Ovary (tissue), 7 donors: ENCODE measurements at regions not wholly inside any gene's neighbourhood (a gene's known extent, or its start where the extent isn't known, plus 50 kb on each side); places are given as distances from the start of the nearest gene placed in this dataset.

Source experiments
- DNase-seq, 5 donors: peaks; one replicate each; pipeline ENCODE4 v3.0.0-alpha.2; 2019 to 2020
- H3K27ac ChIP-seq, 2 donors: fragments of 200-600 bp; one replicate each; pipeline versions ENCODE4 v1.5.1 to v1.8.0; 2019 to 2022
- H3K27me3 ChIP-seq: fragments of 200-600 bp; one replicate; pipeline ENCODE4 v1.8.0; 2022
- H3K36me3 ChIP-seq: fragments of 200-600 bp; sonication (generic); one replicate; pipeline ENCODE4 v1.5.1; 2019
- H3K4me1 ChIP-seq: one replicate; pipeline ENCODE4 v1.8.1; 2013; ENCODE audit warnings: mild to moderate bottlenecking, moderate library complexity; ENCODE audit not compliant: insufficient read depth
- H3K4me3 ChIP-seq: fragments of 200-600 bp; sonication (generic); one replicate; pipeline ENCODE4 v1.5.1; 2017
- H3K9me3 ChIP-seq, 2 donors: fragments of 200-600 bp in 1 of 2; sonication (generic) in 1 of 2; one replicate each; pipeline versions ENCODE4 v1.5.1 to v1.8.1; 2013 to 2019; ENCODE audit warnings: mild to moderate bottlenecking in 1 of 2, moderate library complexity in 1 of 2
- CTCF ChIP-seq, 3 donors: fragments of 450-650 bp in 2 of 3; fragments of 200-600 bp in 1 of 3; IDR thresholded peaks; one replicate each; pipeline versions ENCODE4 v1.5.1 to v1.8.0; 2016 to 2022; ENCODE audit warnings: antibody characterized with exemption in 3 of 3, mild to moderate bottlenecking in 1 of 3
- EP300 ChIP-seq: sonication (generic); formaldehyde crosslinking; IDR thresholded peaks from one replicate; pipeline ENCODE4 v1.6.1; 2017; ENCODE audit warnings: antibody characterized with exemption
- POLR2A ChIP-seq: fragments of 450-650 bp; IDR thresholded peaks from one replicate; pipeline ENCODE4 v1.6.1; 2017; ENCODE audit warnings: antibody characterized with exemption, mild to moderate bottlenecking, moderate library complexity
- WGBS, 3 donors: extraction: QIAGEN DNeasy Blood & Tissue Kit in 1 of 3; methylation state at CpG; one replicate each; pipeline versions ENCODE4 v1.1.5 to v1.1.7; 2013 to 2017; 5-methylcytosine and 5-hydroxymethylcytosine counted together
- intact Hi-C, 4 donors: fragments of 100-400 bp; cut with DNase I; formaldehyde crosslinking; loops; one replicate each; pipeline versions ENCODE4 v1.11.0 to v1.15.1; 2022 to 2023
- donor health status: DM: no; HTN: no; CAD: no; lungs with moderate emphysema.
- donor health status: DM: no; HTN: no; CAD: no.
- donor health status: Bipolar disorder and iron deficiency.
- donor health status: DM: no; HTN: no; CAD: no.
- donor health status: DM: yes; HTN: yes; CAD: no.

GRCh38 chrX:16433021-16433420, 216.9 kb upstream of the S100G start:
- no peak overlapping the region for H3K27ac ChIP-seq

DNA sequence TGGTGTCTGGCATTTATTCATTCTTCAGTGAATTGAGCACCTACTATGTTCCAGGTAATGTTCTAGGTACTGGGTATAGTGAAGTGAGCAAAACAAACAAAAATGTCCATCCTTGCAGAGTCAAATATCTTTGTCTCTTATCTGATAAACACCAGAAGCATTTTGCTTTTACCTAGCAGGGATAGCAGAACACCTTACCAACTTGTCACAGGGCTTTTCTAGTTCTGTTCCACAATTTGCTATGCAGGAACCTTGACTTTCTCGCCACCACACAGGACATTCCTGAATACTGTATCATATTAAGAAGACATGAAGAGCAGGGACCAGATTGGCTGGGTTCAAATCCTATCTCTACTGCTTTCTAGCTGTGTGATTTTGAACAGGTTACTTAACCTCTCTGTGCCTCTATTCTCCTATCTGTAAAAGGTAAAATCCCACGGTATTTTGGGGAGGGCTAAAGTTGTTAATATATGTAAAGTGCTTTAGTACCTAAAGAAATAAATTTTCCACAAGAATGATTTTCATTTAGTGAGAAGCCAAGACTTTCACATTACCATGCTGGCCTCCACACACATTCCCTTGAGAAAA, 214.5 kb upstream of the S100G start:
- 73 to 82% (median 79%) methylated on average over 2 of the region's 2 CpGs for WGBS, 3 donors

More at GRCh38 chrX:16433021-16433420, 216.9 kb upstream of the S100G start:
- H3K4me1 ChIP-seq = no peaks in the 10 kb centered on the region
- no peaks in the 10 kb centered on the region for H3K36me3 ChIP-seq
- no peaks in the 10 kb centered on the region for H3K27me3 ChIP-seq
- intact Hi-C loops = no loop called here
- DNase-seq = no peak
- no peaks in the 10 kb centered on the region for H3K9me3 ChIP-seq
- 60 to 73% (median 66%) methylated on average over 3 of the region's 3 CpGs for WGBS, 3 donors
- H3K4me3 ChIP-seq = no peak overlapping the region
- TF ChIP-seq POLR2A (no peak), EP300 (no peak), CTCF (IDR thresholded peaks at IDR 0.05) (no peak)

DNA sequence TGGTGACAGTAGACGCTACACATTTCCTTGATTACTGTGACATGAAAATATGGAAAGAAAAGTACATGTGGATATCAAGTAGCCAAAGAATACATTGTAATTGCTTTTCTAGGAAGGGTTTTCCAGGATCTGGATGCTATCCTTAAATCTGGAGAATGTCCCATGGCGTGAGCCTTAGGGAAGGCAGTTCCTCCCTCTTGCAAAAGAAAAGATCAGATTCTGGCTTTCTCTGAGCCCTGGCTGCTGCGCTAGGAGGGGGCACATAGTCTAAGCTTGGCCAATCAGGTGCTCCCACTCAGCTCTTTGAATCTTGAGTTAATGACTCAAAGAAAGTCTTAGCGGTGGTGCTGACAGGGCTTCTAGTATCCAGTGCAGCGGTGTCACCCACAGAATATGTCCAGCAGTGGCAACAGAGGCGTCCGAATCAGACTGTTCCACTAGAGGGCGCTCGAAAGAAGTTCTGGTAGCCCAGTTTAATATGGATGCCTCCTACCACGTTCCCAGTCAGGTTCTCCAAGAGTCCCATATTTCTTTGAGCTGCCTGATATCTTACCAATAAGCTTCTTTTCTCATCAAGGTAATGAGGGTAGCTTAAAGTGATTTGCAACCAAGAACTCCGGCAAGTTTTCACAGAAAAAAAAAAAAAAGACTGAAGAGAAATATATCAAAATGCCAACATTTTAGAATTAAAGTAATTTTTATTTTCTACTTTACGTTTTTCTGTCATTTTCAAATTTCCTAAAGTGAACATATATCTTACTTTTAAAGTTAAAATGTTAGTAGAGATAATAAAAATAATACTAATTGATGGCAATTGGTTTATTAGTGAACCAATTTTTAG, 213.4 kb upstream of the S100G start:
- H3K4me3 ChIP-seq = no peak overlapping the region
- no peaks in the 10 kb centered on the region for H3K4me1 ChIP-seq
- WGBS, 3 donors = 29 to 31% (median 30%) methylated on average over 12 of the region's 12 CpGs
- H3K27ac ChIP-seq = no peak overlapping the region
- no peaks in the 10 kb centered on the region for H3K36me3 ChIP-seq
- no peak for TF ChIP-seq POLR2A
- no peak for TF ChIP-seq CTCF (IDR thresholded peaks at IDR 0.05)
- no peak for TF ChIP-seq EP300
- intact Hi-C loops = no loop called here
- peak; percentile 12 to 44 (median 32) for DNase-seq
- H3K9me3 ChIP-seq = no peaks in the 10 kb centered on the region
- H3K27me3 ChIP-seq = no peaks in the 10 kb centered on the region

More for the DNA sequence above, 214.5 kb upstream of the S100G start:
- no peak overlapping the region for H3K27ac ChIP-seq
- no peak for DNase-seq
- no peaks in the 10 kb centered on the region for H3K4me1 ChIP-seq
- TF ChIP-seq CTCF (IDR thresholded peaks at IDR 0.05) (no peak), EP300 (no peak), POLR2A (no peak)
- no peak overlapping the region for H3K4me3 ChIP-seq
- H3K9me3 ChIP-seq = no peaks in the 10 kb centered on the region
- H3K36me3 ChIP-seq = no peaks in the 10 kb centered on the region
- H3K27me3 ChIP-seq = no peaks in the 10 kb centered on the region
- intact Hi-C loops = no loop called here

DNA sequence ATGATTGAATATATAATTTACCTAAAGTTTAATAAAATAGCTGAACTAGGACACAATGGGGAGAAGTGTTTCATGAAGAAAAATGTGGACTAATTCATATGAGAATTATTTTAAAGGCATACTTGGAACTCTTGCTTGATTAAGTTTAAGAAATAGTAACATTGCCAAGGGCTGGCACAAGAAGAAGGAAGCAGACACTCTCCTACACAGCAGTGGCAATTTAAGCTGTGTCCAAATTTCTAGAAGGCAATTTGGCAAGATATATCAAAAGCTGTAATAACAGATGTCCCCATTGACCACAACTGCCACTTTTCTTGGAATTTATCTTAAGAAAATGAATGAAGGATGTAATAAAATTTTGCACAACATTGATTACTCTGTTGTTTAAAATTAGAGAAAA, 209.5 kb upstream of the S100G start:
- no peak for TF ChIP-seq POLR2A
- TF ChIP-seq CTCF (IDR thresholded peaks at IDR 0.05) = no peak
- no peak for TF ChIP-seq EP300
- no peaks in the 10 kb centered on the region for H3K36me3 ChIP-seq
- DNase-seq = no peak
- H3K9me3 ChIP-seq = no peaks in the 10 kb centered on the region
- intact Hi-C loops = no loop called here
- no peaks in the 10 kb centered on the region for H3K4me1 ChIP-seq
- no peak overlapping the region for H3K4me3 ChIP-seq
- H3K27ac ChIP-seq = no peak overlapping the region
- no peaks in the 10 kb centered on the region for H3K27me3 ChIP-seq
